ENCODE measurements at regions not wholly inside any gene's neighbourhood (a gene's known extent, or its start where the extent isn't known, plus 50 kb on each side); places are given as distances from the start of the nearest gene placed in this dataset.
A peak's percentile ranks its signal among the peaks of the same experiment; 100 is the strongest.
"Not testable (repeated sequence)": the region's sequence is repeated elsewhere in the genome, so short reads cannot be mapped to it uniquely, and the experiment has no call there.

GRCh38 chr3:145266368-145266767 lies 894.6 kb downstream of the PLOD2 start:
- no peak for DNase-seq

DNA sequence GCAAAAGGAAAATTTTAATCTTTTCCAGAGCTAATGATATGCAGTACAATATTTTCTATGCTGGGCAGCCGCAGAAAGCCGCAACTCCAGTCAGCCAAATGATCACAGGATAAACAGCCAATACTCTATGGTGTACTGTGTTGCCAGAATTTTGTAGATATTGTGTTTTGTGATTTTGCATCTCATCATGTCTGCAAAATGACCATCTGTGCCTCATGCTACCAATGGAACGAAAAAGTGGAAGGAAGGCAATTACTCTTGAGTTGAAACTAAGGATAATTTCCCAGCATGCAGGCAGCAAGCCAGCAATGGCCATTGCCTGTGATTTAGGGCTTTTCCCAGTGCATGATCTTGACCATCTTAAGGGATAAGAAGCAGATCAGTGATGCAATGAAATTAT lies 891.9 kb downstream of the PLOD2 start:
- DNase-seq = no peak

DNA sequence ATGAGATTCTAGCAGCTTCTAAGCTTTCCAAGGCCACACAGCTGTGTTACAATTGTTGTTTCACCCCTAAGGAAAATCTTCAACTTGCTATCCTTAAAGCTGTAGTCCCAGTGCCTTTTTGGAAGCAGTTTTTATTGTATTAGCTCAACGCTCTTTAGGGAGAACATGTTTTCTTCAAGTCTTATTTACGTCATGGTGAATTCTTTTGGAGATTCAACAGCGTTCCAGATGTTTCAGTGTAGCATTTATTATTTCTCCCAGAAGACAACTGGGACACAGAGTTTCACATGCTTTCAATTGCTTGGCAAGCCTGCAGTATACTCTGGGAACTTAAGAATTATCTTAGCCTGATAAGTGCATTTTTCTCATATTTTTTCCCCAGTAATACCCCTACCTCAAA lies 888.3 kb downstream of the PLOD2 start:
- DNase-seq = peak; percentile 52

GRCh38 chr3:145282505-145282904 lies 878.5 kb downstream of the PLOD2 start:
- no peak for DNase-seq

- no peak for DNase-seq
Observed at GRCh38 chr3:145286937-145287336, 874.0 kb downstream of the PLOD2 start.

DNA sequence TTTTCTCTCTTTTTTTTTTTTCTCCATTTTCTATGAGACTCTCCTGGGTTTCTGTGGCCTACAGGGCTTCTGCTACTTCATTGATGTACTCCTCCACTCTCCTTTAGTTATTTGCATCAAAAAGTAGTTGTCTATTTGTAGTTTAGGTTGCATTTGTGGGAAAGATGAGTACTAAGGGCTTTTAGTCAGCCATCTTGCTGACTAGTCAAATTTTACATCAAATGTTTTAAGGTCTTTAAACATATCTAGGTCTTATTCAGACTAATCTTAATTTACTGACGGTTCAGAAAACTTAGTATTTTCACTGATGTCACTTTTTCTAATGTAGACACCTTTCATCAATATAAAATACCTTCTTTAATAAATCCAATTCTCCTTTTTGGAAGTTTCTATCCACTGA lies 871.0 kb downstream of the PLOD2 start:
- DNase-seq = no peak

GRCh38 chr3:145294572-145294971 lies 866.4 kb downstream of the PLOD2 start:
- peak; percentile 4 for DNase-seq

GRCh38 chr3:145307272-145307671 lies 853.7 kb downstream of the PLOD2 start:
- DNase-seq = no peak

GRCh38 chr3:145313751-145314150 lies 847.2 kb downstream of the PLOD2 start:
- no peak for DNase-seq

GRCh38 chr3:145316253-145316652 lies 844.7 kb downstream of the PLOD2 start:
- DNase-seq = not testable (repeated sequence)

GRCh38 chr3:145326666-145327065 lies 834.3 kb downstream of the PLOD2 start:
- no peak for DNase-seq

GRCh38 chr3:145333427-145333826 lies 827.6 kb downstream of the PLOD2 start:
- DNase-seq = not testable (repeated sequence)

DNA sequence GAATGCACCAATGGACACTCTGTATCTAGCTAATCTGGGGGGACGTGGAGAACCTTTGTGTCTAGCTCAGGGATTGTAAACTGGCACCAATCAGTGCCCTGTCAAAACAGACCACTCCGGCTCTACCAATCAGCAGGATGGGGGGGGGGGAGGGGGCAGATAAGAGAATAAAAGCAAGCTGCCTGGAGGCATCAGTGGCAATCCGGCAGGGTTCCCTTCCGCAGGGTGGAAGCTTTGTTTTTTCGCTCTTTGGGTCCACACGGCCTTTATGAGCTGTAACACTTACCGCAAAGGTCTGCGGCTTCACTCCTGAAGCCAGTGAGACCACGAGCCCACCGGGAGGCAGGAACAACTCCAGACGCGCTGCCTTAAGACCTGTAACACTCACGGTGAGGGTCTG lies 827.1 kb downstream of the PLOD2 start:
- DNase-seq = no peak

GRCh38 chr3:145355206-145355605 lies 805.8 kb downstream of the PLOD2 start:
- DNase-seq = no peak

DNA sequence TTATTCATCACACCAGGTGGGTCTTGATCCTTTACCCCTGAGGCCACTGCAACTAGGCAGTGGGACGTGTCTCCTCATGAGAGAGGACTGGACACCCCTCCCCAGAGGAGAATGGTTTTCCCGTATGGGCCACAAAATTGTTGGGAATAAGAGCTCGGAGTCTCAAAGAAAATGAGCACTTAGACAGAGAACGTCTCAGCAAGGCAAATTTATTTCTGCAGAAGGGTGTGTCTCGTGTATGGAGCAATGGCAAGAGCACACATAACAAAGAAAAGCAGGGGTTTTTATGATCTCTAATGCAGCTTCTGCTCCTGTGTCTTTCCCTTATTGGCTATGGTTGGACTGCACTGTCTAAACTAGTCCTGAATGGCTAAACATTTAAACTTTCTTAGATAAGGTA lies 803.5 kb downstream of the PLOD2 start:
- DNase-seq = no peak

GRCh38 chr3:145359040-145359439 lies 801.9 kb downstream of the PLOD2 start:
- DNase-seq = no peak

DNA sequence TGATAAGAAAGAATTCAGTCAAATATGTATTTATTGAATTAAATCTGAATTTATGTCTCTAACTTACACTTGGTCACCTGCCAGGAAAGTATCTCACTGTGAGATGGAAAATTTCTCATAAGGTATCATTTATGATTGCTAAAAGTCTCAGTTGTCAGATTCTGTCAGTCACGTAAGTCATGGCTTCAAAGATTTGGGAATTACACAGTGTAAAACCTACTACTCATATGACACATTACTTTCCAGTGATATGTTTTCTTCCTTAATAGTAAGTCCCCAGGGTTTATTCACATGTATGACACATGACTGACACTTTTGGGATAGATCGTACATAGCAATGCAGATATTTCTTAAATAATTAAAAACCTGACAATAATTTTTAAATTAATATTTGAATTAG lies 792.2 kb downstream of the PLOD2 start:
- DNase-seq = no peak

GRCh38 chr3:145370870-145371269 lies 790.1 kb downstream of the PLOD2 start:
- no peak for DNase-seq

GRCh38 chr3:145377301-145377700 lies 783.7 kb downstream of the PLOD2 start:
- DNase-seq = no peak

- DNase-seq = no peak
Observed at GRCh38 chr3:145383416-145383815, 777.6 kb downstream of the PLOD2 start.

DNA sequence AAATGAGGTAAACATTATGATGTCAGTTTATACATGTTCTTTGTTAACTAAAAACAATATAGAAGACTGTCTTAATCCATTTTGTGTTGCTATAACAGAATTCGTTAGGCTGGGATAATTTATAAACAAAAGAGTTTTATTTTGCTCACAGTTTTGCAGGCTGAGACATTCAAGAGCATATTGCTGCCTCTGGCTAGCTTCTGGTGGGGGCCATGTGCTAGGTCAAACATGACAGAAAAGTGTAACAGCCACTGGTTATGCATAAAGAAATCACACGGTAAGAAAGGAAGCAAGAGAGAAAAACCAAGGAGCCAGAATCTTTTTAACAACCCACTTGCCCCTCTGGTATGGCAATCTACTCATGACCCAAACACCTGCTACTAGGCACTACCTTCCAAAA lies 776.7 kb downstream of the PLOD2 start:
- no peak for DNase-seq

DNA sequence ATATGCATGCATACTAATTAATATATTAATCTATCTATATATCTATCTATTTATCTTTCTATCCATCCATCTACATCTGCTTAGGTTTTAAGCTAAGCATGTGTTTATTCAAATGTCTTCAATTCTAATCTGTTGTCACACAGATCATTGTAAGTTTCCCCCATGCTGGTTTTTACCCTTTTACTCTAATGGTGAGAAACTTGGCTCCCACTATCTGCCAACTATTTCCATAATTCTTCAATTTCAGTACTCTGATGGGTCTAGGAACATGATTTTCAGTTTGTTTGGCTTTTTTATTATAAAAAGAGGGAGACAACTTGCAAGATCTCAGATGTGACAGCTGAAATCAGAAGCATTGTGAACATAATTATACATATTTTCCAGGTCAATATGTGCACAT lies 773.8 kb downstream of the PLOD2 start:
- no peak for DNase-seq

GRCh38 chr3:145395421-145395820 lies 765.6 kb downstream of the PLOD2 start:
- DNase-seq = no peak

- no peak for DNase-seq
Observed at GRCh38 chr3:145411605-145412004, 749.4 kb downstream of the PLOD2 start.

DNA sequence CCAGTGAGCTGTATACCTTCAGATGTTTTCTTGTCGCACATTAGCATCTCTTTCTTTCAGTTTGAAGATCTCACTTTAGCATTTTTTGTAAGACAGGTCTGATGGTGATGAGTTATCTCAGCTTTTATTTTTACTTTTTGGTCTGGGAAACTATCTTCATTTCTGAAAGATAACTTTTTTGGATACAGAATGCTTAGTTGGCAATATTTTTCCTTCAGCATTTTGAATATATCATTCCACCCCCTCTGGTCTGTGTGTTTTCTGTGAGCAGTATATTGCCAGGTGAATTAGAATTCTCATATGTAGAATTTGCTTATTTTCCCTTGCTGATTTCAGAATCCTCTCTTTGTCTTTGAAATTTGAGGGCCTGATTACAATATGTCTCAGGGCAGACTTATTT lies 743.3 kb downstream of the PLOD2 start:
- no peak for DNase-seq
